GM23338 (cell line): ENCODE measurements at regions not wholly inside any gene's neighbourhood (a gene's known extent, or its start where the extent isn't known, plus 50 kb on each side); places are given as distances from the start of the nearest gene placed in this dataset.

Source experiments
- EZH2phosphoT487 ChIP-seq: fragments of 200-600 bp; sonication (generic); IDR thresholded peaks from one replicate; pipeline ENCODE4 v1.8.1; 2018; ENCODE audit warnings: antibody characterized with exemption; ENCODE audit not compliant: unreplicated experiment
- TF ChIP-seq, protein P1 (sequence below), 2 experiments: fragments of 200-600 bp in 1 of 2; sonication (generic) in 1 of 2; conservative IDR thresholded peaks; 2 replicates each; pipeline versions ENCODE4 v1.5.1 to v1.6.1; 2016 to 2017; ENCODE audit warnings: antibody characterized with exemption in 2 of 2, low read depth in 2 of 2, mild to moderate bottlenecking in 2 of 2, moderate library complexity in 1 of 2

DNA sequence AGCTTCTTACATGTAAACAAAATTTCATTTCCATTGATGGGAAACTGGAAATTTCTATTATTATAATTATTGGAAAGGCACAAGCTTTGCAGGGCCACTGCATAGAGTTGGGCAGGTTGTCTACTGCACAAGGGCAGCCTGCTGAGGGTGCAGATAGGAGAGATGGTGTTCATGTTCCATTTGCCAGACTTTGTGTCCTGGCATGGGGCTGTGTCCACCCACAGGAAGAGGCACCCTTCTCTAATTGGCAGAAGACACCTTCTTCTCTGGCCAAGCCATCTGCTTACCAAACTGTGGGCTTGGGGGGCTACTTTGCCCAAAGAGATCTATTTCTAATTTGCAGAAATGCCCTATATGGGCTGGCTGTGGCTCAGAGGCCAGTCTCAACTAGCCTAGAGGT is 140.7 kb downstream of the GATB start:
- TF ChIP-seq, protein P1, sequence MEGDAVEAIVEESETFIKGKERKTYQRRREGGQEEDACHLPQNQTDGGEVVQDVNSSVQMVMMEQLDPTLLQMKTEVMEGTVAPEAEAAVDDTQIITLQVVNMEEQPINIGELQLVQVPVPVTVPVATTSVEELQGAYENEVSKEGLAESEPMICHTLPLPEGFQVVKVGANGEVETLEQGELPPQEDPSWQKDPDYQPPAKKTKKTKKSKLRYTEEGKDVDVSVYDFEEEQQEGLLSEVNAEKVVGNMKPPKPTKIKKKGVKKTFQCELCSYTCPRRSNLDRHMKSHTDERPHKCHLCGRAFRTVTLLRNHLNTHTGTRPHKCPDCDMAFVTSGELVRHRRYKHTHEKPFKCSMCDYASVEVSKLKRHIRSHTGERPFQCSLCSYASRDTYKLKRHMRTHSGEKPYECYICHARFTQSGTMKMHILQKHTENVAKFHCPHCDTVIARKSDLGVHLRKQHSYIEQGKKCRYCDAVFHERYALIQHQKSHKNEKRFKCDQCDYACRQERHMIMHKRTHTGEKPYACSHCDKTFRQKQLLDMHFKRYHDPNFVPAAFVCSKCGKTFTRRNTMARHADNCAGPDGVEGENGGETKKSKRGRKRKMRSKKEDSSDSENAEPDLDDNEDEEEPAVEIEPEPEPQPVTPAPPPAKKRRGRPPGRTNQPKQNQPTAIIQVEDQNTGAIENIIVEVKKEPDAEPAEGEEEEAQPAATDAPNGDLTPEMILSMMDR (conservative IDR thresholded peaks at IDR 0.05; ENCODE audit: low read depth in 2 of 2): no peak
- TF ChIP-seq EZH2phosphoT487: no peak
